Neutrophil (primary cell): ENCODE measurements at regions not wholly inside any gene's neighbourhood (a gene's known extent, or its start where the extent isn't known, plus 50 kb on each side); places are given as distances from the start of the nearest gene placed in this dataset.

Source experiments
- H3K27ac ChIP-seq: fragments of 200-600 bp; sonication (generic); 2 replicates; pipeline ENCODE4 v1.5.1; 2016; ENCODE audit warnings: mild to moderate bottlenecking, moderate library complexity
- H3K27me3 ChIP-seq: fragments of 200-600 bp; sonication (generic); 2 replicates; pipeline ENCODE4 v1.6.0; 2016; ENCODE audit warnings: mild to moderate bottlenecking
- H3K36me3 ChIP-seq: fragments of 200-600 bp; sonication (generic); 2 replicates; pipeline ENCODE4 v1.5.1; 2017
- H3K4me1 ChIP-seq, 2 experiments: fragments of 200-600 bp in 1 of 2; sonication (generic) in 1 of 2; 1 replicate in 1 of 2; 2 replicates in 1 of 2; pipeline versions ENCODE4 v1.5.1 to v1.6.1; 2013 to 2016; ENCODE audit warnings: low read depth in 1 of 2, low read length in 1 of 2, mild to moderate bottlenecking in 1 of 2, moderate library complexity in 1 of 2; ENCODE audit not compliant: control insufficient read depth in 1 of 2, insufficient read depth in 1 of 2
- H3K4me3 ChIP-seq, 2 experiments: fragments of 200-600 bp in 1 of 2; sonication (generic) in 1 of 2; 1 replicate in 1 of 2; 2 replicates in 1 of 2; pipeline ENCODE4 v1.5.1; 2013 to 2016; ENCODE audit warnings: low read depth in 1 of 2, low read length in 1 of 2, mild to moderate bottlenecking in 1 of 2, moderate library complexity in 1 of 2
- H3K9me3 ChIP-seq: fragments of 200-600 bp; sonication (generic); 2 replicates; pipeline ENCODE4 v1.5.1; 2016
- CTCF ChIP-seq: fragments of 200-600 bp; sonication (generic); IDR thresholded peaks from 2 replicates; pipeline ENCODE4 v1.5.1; 2016; ENCODE audit warnings: antibody characterized with exemption

GRCh38 chr5:165914456-165914855 is 2377.0 kb upstream of the WWC1 start:
- H3K4me3 ChIP-seq, result no peak overlapping the region
- H3K36me3 ChIP-seq, result no peaks in the 10 kb centered on the region
- H3K4me1 ChIP-seq, result no peaks in the 10 kb centered on the region
- H3K9me3 ChIP-seq, result no peaks in the 10 kb centered on the region
- no peaks in the 10 kb centered on the region for H3K27me3 ChIP-seq
- TF ChIP-seq CTCF, result no peak
- no peak overlapping the region for H3K27ac ChIP-seq

- no peaks in the 10 kb centered on the region for H3K4me1 ChIP-seq
- H3K27ac ChIP-seq, result no peak overlapping the region
- no peak overlapping the region for H3K4me3 ChIP-seq
- no peaks in the 10 kb centered on the region for H3K27me3 ChIP-seq
- H3K9me3 ChIP-seq, result no peaks in the 10 kb centered on the region
- H3K36me3 ChIP-seq, result no peaks in the 10 kb centered on the region
- no peak for TF ChIP-seq CTCF
These were observed 2372.2 kb upstream of the WWC1 start for GRCh38 chr5:165919196-165919595.

GRCh38 chr5:165920655-165921054 is 2370.8 kb upstream of the WWC1 start:
- TF ChIP-seq CTCF, result no peak
- Histone ChIP-seq H3K4me1 (no peaks in the 10 kb centered on the region), H3K9me3 (no peaks in the 10 kb centered on the region), H3K4me3 (no peak overlapping the region), H3K27ac (no peak overlapping the region), H3K27me3 (no peaks in the 10 kb centered on the region), H3K36me3 (no peaks in the 10 kb centered on the region)

GRCh38 chr5:165928971-165929370 is 2362.5 kb upstream of the WWC1 start:
- TF ChIP-seq CTCF, result no peak
- no peaks in the 10 kb centered on the region for H3K36me3 ChIP-seq
- no peak overlapping the region for H3K4me3 ChIP-seq
- no peak overlapping the region for H3K27ac ChIP-seq
- H3K4me1 ChIP-seq, result no peaks in the 10 kb centered on the region
- no peaks in the 10 kb centered on the region for H3K27me3 ChIP-seq
- H3K9me3 ChIP-seq, result peaks cover 5% of the 10 kb centered on the region

GRCh38 chr5:165940541-165940940 is 2350.9 kb upstream of the WWC1 start:
- no peak overlapping the region for H3K27ac ChIP-seq
- H3K9me3 ChIP-seq, result no peaks in the 10 kb centered on the region
- no peaks in the 10 kb centered on the region for H3K27me3 ChIP-seq
- no peaks in the 10 kb centered on the region for H3K36me3 ChIP-seq
- no peaks in the 10 kb centered on the region for H3K4me1 ChIP-seq
- TF ChIP-seq CTCF, result no peak
- H3K4me3 ChIP-seq, result no peak overlapping the region

GRCh38 chr5:165956854-165957253 is 2334.6 kb upstream of the WWC1 start:
- no peaks in the 10 kb centered on the region for H3K27me3 ChIP-seq
- H3K36me3 ChIP-seq, result no peaks in the 10 kb centered on the region
- H3K4me1 ChIP-seq, result no peaks in the 10 kb centered on the region
- H3K27ac ChIP-seq, result no peak overlapping the region
- TF ChIP-seq CTCF, result no peak
- no peaks in the 10 kb centered on the region for H3K9me3 ChIP-seq
- no peak overlapping the region for H3K4me3 ChIP-seq
